ENCODE measurements at regions not wholly inside any gene's neighbourhood (a gene's known extent, or its start where the extent isn't known, plus 50 kb on each side); places are given as distances from the start of the nearest gene placed in this dataset.
"Not testable (repeated sequence)": the region's sequence is repeated elsewhere in the genome, so short reads cannot be mapped to it uniquely, and the experiment has no call there.

GRCh38 chr9:135195975-135196374 lies 108.5 kb downstream of the OLFM1 start:
- DNase-seq (ENCODE audit: low spot score) = not testable (repeated sequence)

- DNase-seq (ENCODE audit: low spot score) = no peak
Observed at GRCh38 chr9:135196474-135196873, 109.0 kb downstream of the OLFM1 start.

DNA sequence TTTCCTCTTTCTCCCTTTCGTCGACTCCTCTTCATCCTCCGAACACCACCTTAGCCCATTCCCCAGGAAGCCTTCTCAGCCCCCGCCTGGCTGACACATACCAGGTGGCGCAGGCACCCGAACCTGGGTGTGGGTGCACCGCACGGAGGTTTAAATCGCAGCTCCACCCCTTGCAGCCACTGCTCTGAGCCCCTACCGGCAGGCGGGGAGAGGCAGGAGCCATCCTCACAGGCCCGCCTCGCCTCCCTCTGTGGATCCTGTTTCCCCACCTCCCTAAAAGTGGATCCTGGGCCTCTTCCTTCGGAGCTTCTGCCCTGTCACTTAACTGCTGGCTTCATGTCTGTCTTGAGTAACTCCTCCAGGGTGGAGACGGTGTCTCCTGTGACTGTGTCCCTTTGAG lies 110.7 kb downstream of the OLFM1 start:
- DNase-seq (ENCODE audit: low spot score) = no peak

GRCh38 chr9:135198586-135199285 lies 111.3 kb downstream of the OLFM1 start:
- DNase-seq (ENCODE audit: low spot score) = no peak

DNA sequence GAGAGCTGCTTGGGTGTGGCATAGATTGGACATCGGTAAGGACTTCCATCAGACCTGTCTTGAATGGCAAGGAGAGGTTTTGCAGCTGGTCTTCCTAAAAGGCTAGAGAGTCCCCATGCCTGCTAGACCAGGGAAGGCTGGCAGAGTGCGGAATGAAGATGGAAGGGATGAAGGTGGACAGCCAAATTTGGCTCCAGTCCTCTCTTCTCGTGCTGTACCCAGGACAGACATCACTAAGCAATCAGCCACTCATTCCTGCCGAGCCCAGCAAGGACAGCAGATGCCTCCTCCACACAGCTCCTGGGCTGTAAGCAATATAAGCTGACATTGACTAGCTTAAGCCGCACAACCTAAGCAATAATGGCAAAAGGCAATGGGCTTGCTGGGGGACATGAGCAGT lies 112.0 kb downstream of the OLFM1 start:
- no peak for DNase-seq (ENCODE audit: low spot score)

DNA sequence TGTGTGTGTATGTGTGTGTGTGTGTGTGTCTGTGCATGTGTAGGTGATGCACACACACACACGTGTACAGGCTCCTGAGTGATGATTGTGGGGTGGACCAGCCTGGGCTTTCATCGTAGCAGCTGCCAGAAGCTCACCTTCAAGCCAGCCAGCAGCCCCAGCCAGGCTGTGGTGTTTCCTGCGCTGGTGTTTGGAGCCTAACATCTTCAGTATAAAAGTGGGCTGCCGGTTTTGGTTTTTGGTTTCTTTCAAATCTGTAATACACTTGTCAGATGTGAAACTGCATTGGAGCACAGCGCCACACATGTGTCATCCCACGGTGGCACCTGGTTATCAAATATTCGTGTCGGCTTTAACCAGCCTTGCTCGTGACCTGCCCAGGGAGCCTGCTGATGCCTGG lies 114.2 kb downstream of the OLFM1 start:
- DNase-seq (ENCODE audit: low spot score) = no peak

DNA sequence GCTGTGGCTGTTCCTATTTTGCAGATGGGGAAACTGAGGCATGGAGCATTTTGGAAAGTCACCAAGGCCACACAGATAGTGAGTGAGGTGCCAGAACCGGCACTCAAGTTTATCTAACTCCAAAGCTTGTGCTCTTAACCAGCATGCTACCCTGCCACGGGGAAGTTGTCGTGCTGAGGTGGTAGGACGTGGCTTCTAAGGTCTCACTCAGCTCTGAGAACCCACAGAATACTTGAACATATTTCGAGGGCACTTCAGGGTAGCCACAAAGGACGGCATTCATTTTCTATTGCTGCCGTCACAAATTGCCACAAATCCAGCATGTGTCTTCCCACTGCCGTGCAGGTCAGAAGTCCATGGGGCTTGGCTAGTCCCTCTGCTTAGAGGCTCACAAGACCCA lies 116.7 kb downstream of the OLFM1 start:
- no peak for DNase-seq (ENCODE audit: low spot score)

- no peak for DNase-seq (ENCODE audit: low spot score)
Observed at GRCh38 chr9:135209136-135209535, 121.7 kb downstream of the OLFM1 start.

GRCh38 chr9:135209852-135210251 lies 122.4 kb downstream of the OLFM1 start:
- no peak for DNase-seq (ENCODE audit: low spot score)

DNA sequence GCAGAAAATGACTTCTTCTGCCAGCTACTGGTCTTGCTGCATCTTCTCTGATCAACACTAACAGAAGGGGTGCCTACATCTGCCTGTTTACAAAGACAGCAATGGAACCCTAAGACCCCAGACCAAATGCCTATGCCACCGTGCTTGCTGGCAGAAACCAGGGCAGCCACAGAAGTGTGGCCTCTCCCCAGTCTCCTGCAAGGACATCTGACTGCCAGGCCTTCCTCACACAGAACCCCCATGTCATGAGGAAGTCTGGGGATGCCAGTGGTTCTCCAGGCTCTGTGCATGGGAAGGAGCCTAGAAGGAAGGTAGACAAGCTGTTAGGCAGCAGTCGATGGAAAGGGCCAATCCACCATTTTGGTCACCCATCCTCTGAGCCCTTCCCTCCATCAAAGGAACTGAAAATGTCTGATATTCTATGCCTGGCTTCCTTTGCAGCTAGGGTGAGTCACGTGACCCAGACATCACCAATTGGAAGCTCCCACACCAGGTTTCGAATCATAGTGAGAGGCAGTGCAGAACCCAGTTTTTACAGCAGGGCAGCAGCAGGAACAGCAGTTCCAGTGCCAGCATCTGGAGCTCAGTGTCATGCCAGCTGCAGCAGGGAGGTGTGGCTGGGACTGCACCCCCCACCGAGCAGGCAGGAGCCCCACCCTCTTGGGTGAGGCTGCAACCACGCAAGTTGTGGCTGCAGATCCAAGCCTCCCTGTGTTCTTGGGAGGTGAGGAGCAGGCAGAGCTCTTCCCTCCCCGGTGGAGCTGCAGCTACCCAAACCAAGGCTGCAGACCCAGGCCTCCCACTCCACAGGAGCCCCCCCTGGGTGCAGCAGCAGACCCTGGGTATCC lies 123.4 kb downstream of the OLFM1 start:
- no peak for DNase-seq (ENCODE audit: low spot score)

DNA sequence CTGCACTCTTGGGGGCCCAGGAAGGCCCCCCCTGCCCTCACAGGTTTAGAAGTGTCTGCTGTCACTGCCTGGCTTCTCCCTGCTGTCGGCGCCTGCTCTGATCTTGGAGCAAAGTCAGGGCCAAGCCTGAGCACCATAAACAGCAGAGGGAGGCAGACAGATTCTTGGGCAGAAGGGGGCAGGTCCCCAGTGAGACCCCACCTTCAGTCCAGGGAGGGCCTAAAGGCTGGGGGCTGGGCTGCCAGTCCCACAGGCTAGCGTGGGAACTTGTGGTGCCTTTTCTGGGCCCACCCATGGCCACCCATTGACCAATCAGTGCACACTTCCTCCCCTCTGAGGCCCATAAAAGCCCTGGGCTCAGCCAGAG lies 124.0 kb downstream of the OLFM1 start:
- DNase-seq (ENCODE audit: low spot score) = no peak

DNA sequence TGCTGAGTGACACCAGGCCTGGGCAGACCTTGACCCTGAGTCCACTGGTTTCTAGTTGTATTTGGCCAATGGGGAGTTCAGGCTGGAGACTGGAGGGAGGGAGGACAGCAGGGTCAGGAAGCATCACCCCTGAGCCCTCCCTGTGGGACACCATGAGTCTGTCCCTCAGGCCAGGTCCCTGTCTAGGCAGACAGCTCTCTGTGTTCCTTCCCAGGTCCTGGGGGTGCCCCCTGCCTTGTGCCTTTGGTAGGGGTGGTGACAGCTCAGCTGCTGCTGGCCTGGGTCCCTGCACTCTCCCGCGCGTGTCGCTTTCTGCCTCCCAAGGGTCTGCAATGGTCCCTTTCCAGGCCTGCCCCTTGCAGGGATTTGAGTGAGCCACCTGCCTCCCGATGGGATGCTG lies 125.5 kb downstream of the OLFM1 start:
- DNase-seq (ENCODE audit: low spot score) = no peak

DNA sequence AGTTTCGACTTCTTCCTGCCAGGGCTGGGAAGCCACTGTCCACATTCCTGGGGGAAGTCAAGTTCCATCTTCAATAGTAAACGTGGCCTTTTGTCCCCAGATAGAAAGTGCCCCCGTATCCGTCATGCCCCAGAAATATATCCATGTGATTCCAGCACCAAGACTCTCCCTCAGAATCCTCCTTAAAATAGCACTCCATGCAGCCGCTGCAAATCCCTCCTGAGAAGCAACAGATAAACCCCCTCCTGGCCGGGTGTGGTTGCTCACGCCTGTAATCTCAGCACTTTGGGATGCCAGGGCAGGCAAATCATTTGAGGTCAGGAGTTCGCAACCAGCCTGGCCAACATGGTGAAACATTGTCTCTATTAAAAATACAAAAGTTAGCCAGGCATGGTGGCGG lies 126.1 kb downstream of the OLFM1 start:
- no peak for DNase-seq (ENCODE audit: low spot score)

- DNase-seq (ENCODE audit: low spot score) = no peak
Observed at GRCh38 chr9:135214054-135214640, 126.7 kb downstream of the OLFM1 start.

DNA sequence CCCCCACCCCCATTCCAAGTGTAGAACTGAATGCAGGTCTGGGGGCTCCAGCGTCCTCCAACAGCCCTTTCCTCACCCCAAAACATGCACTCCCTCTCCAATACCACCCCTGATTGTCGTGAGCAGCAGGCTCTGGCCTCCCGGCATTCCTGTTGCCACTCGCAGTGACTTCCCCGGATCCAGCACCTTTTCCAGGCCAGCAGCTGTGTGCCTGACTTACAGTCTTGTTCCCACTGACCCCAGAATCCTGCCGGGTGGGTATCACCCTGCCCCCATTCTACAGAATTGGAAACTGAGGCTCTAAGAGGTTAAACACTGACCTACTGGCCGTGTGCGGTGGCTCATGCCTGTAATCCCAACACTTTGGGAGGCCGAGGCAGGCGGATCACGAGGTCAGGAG lies 127.2 kb downstream of the OLFM1 start:
- DNase-seq (ENCODE audit: low spot score) = no peak

DNA sequence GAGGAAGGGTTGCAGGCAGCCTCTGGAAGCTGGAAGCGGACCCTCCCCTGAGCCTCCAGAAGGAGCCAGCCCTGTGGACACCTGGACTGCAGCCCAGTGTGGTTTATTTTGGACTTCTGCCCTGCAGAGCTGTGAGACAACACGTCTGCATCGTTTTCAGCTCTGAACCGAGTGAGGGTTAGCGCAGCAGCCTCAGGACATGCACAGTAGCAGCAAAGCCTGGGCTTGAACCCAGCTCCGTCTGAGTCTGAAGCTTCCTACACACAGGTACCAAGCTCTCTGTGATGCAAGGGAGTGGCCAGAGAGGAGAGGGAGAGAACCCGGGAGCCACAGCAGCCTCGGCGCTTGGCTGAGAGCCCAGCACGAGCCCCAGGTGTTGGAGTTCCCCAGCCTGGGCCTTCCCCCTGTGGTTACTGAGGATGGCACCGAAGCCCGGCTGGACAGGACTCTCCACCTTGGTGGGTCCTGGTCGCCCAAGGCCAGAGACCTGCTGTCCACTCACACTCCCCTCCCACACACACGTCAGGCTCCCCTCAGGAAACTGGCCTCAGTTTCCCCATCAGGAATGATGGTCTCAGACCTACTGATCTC lies 128.2 kb downstream of the OLFM1 start:
- no peak for DNase-seq (ENCODE audit: low spot score)

GRCh38 chr9:135216236-135216635 lies 128.8 kb downstream of the OLFM1 start:
- no peak for DNase-seq (ENCODE audit: low spot score)

DNA sequence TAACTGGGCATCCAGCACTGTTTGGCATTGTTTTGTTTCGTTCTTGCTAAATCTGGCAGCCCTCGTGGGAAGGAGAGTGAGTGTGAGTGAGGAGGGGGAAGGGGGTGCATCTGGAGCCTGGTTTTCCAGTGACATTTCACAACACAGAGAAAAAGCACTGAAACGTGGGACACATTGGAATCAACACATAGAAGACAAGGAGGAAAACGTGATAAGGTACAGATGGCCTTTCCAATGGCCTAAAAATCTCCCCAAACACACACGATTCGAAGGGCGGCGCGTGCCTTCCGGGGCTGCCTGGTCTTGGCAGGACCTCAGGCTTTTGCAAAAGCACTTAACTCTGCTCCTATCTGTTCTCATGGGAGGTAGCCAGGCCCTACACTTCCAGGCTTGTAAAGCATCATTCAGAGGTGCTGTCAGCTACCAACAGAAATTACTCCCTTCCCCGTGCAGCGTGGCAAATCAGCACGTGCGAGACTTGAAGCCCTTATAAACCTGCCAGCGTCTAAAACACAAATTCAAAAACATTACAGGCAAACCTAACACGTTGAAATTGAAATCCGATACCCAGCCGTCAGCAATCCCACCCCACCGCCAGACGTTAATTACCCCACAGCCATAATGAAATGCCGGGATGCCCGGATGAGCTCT lies 129.4 kb downstream of the OLFM1 start:
- no peak for DNase-seq (ENCODE audit: low spot score)

DNA sequence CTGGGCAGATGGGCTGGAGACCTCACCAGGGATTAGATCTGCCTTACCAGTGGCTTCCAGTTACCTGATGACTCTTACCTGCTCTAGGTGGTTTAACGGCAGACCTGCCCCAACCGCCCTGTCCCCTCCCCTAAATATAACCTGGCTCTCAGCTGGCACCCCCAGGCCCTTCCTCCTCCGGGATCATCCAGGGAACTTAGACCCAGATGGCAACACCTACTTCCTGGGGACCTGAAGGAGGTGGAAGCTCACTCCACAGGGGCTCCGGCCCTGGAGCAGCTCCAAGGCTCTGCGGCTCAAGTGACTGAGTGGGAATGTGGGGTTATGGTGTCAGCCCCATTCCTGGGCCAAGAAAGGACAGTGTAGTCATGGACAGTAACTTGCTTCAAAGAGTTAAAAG lies 130.4 kb downstream of the OLFM1 start:
- no peak for DNase-seq (ENCODE audit: low spot score)

DNA sequence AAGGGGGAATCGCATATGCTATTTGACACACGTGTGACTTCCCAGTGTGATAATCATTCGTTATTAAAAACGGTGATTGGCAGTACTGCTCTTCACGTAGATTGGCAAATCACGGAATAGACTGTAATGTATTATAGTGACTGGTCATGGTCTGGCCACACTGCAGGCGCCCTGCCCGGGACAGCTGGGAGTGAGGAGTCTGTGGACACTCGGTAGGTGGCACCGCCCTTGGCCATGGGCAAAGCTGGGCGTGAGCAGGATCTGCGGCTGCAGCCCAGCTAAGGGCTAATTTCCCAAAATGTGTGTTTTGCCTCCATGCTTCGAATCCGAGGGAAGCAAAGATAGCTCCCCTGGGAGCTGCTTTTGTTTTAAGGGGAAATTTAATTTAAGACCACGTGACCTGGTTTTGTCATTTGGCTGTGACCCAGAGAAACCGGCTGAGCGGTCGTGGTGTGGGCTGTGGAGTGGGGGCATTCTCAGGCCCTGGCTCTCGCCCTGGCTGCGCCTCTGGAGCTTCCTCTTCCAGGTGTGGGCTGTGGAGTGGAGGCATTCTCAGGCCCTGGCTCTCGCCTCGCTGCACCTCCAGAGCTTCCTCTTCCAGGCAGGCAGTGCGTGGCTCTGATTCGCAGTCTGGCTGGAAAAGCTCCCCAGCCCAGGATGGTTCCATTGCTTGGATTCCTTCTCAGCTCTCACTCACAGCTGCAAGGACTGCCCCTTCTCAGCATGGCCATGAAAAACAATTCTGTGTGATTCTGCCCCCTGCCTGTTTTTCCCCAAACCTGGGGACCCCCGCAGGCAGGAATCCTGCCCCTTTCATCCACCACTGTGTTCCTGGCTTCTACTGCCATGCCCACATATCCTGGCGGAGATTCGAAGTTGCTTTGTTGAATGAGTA lies 131.1 kb downstream of the OLFM1 start:
- no peak for DNase-seq (ENCODE audit: low spot score)
